Osteoblast (primary cell): ENCODE measurements at regions not wholly inside any gene's neighbourhood (a gene's known extent, or its start where the extent isn't known, plus 50 kb on each side); places are given as distances from the start of the nearest gene placed in this dataset.

Source experiments
- DNase-seq: peaks from one replicate; pipeline ENCODE4 v3.0.0; 2011; ENCODE audit warnings: low spot score, mixed read lengths; ENCODE audit not compliant: insufficient read length; ENCODE audit errors: missing footprints
- H2AFZ ChIP-seq: 2 replicates; pipeline ENCODE4 v1.6.0; 2011; ENCODE audit warnings: mild to moderate bottlenecking, low read length
- H3K27ac ChIP-seq: 2 replicates; pipeline ENCODE4 v1.5.1; 2011; ENCODE audit warnings: mild to moderate bottlenecking, low read depth, low read length, moderate library complexity
- H3K27me3 ChIP-seq: 2 replicates; pipeline ENCODE4 v1.6.0; 2012; ENCODE audit warnings: mild to moderate bottlenecking, control low read depth, inconsistent platforms, low read length, moderate library complexity; ENCODE audit not compliant: insufficient read depth
- H3K36me3 ChIP-seq: 2 replicates; pipeline ENCODE4 v1.5.1; 2011; ENCODE audit warnings: mild to moderate bottlenecking, low read length, control low read depth, moderate library complexity; ENCODE audit not compliant: insufficient read depth
- H3K4me1 ChIP-seq: 2 replicates; pipeline ENCODE4 v1.5.1; 2011; ENCODE audit warnings: mild to moderate bottlenecking, low read length, control low read depth, moderate library complexity; ENCODE audit not compliant: insufficient read depth
- H3K4me2 ChIP-seq: 2 replicates; pipeline ENCODE4 v1.6.0; 2011; ENCODE audit warnings: mild to moderate bottlenecking, low read length; ENCODE audit not compliant: insufficient read depth
- H3K4me3 ChIP-seq: fragments of 200-600 bp; sonication (generic); 3 replicates; pipeline ENCODE4 v1.5.1; 2012; ENCODE audit warnings: mild to moderate bottlenecking, low read length, inconsistent platforms; ENCODE audit not compliant: insufficient read depth
- H3K79me2 ChIP-seq: 2 replicates; pipeline ENCODE4 v1.6.0; 2012; ENCODE audit warnings: mild to moderate bottlenecking, low read length, control low read depth, inconsistent platforms; ENCODE audit not compliant: insufficient read depth
- H3K9me3 ChIP-seq: 2 replicates; pipeline ENCODE4 v1.5.1; 2011; ENCODE audit warnings: low read depth, low read length, control low read depth
- H4K20me1 ChIP-seq: 2 replicates; pipeline ENCODE4 v1.6.0; 2012; ENCODE audit warnings: mild to moderate bottlenecking, low read length, control low read depth; ENCODE audit not compliant: insufficient read depth
- CTCF ChIP-seq: IDR thresholded peaks from 2 replicates; pipeline ENCODE4 v1.5.1; 2011; ENCODE audit warnings: mild to moderate bottlenecking, low read depth, low read length, moderate library complexity; ENCODE audit errors: extremely low read depth

DNA sequence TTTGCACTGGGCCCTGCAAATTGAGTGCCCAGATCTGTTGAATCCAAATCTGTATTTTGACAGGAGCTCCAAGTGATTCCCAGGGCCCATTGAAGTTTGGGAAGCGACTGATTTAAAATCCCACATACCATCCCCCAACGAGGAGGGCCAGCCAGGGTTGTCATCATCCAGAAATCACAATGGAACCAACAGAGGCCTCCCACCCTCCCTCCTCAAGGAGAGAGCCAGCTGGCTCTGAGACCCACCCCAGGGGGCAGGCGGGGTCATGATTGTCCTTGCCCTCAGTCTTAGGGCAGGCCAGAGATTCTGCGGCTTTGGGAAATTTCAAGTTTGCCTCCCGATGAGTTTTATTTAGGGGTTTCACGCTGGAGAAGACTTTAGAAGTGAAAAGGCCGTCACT, 358.2 kb downstream of the MN1 start:
- no peak overlapping the region for H3K27ac ChIP-seq
- H3K4me2 ChIP-seq, result no peak overlapping the region
- H4K20me1 ChIP-seq, result no peaks in the 10 kb centered on the region
- H3K79me2 ChIP-seq, result no peaks in the 10 kb centered on the region
- H3K4me3 ChIP-seq, result no peak overlapping the region
- no peak for DNase-seq
- no peaks in the 10 kb centered on the region for H3K36me3 ChIP-seq
- H3K4me1 ChIP-seq, result no peaks in the 10 kb centered on the region
- peaks cover 48% of the 10 kb centered on the region for H3K27me3 ChIP-seq
- H3K9me3 ChIP-seq, result no peaks in the 10 kb centered on the region
- no peak for TF ChIP-seq CTCF
- no peak overlapping the region for H2AFZ ChIP-seq

DNA sequence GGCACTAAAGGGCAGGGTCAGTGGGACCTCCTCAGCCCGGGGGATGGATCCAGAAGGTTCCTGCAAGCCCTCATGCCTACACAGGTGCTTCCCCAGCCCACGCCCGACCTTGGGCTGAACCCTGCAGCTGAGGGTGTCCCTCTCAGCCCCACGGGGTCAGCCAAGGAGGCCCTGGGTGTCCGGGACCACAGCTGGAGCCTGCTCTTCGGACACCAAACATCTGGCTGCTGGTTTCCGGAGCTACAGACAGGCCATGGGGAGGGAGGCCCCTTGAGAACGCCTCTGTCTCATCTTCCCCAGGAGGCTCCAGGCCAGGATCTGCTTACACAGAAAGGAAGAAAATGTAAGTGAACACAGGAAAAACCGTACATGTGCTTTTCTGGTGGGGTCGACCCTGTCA, 355.7 kb downstream of the MN1 start:
- Histone ChIP-seq H3K27me3 (peaks cover 30% of the 10 kb centered on the region), H3K79me2 (no peaks in the 10 kb centered on the region), H3K27ac (no peak overlapping the region), H3K36me3 (no peaks in the 10 kb centered on the region), H3K4me2 (no peak overlapping the region), H3K4me3 (no peak overlapping the region), H2AFZ (no peak overlapping the region), H3K4me1 (no peaks in the 10 kb centered on the region), H4K20me1 (no peaks in the 10 kb centered on the region), H3K9me3 (no peaks in the 10 kb centered on the region)
- no peak for DNase-seq
- TF ChIP-seq CTCF, result no peak

GRCh38 chr22:27447289-27447688, 354.3 kb downstream of the MN1 start:
- no peak for TF ChIP-seq CTCF
- Histone ChIP-seq H3K27ac (no peak overlapping the region), H2AFZ (no peak overlapping the region), H3K4me2 (no peak overlapping the region), H3K4me1 (no peaks in the 10 kb centered on the region), H3K9me3 (no peaks in the 10 kb centered on the region), H4K20me1 (no peaks in the 10 kb centered on the region), H3K27me3 (peaks cover 17% of the 10 kb centered on the region), H3K36me3 (no peaks in the 10 kb centered on the region), H3K79me2 (no peaks in the 10 kb centered on the region), H3K4me3 (no peak overlapping the region)
- no peak for DNase-seq

GRCh38 chr22:27450448-27450847, 351.1 kb downstream of the MN1 start:
- Histone ChIP-seq H3K9me3 (no peaks in the 10 kb centered on the region), H3K36me3 (no peaks in the 10 kb centered on the region), H3K79me2 (no peaks in the 10 kb centered on the region), H2AFZ (no peak overlapping the region), H3K27me3 (no peaks in the 10 kb centered on the region), H3K27ac (no peak overlapping the region), H3K4me3 (no peak overlapping the region), H3K4me1 (no peaks in the 10 kb centered on the region), H3K4me2 (no peak overlapping the region), H4K20me1 (no peaks in the 10 kb centered on the region)
- no peak for DNase-seq
- no peak for TF ChIP-seq CTCF
